DMS 273 (cell line): ENCODE measurements at regions not wholly inside any gene's neighbourhood (a gene's known extent, or its start where the extent isn't known, plus 50 kb on each side); places are given as distances from the start of the nearest gene placed in this dataset.

Source experiments
- DNase-seq: peaks from one replicate; lab custom pipeline; 2025; ENCODE audit not compliant: unreplicated experiment; lab: John Stamatoyannopoulos, UW

DNA sequence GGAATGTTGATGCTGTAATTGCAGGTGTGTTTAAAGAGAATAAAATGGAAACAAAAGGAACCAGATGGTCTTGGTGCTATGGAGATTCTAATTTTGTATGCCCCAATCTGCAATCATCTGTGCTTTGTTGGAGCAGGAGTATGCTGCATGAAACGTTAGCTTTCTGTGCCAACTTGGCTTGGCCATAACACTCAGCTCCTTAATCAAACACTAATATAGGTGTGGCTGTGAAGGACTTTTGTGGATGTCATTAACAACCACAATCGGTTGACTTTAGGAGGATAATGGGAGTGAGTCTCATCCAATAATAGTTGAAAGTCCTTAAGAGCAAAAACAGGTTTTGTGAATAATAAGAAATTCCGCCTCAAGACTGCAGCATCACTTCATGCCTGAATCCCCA, 399.2 kb downstream of the NLGN4X start:
- no peak for DNase-seq

DNA sequence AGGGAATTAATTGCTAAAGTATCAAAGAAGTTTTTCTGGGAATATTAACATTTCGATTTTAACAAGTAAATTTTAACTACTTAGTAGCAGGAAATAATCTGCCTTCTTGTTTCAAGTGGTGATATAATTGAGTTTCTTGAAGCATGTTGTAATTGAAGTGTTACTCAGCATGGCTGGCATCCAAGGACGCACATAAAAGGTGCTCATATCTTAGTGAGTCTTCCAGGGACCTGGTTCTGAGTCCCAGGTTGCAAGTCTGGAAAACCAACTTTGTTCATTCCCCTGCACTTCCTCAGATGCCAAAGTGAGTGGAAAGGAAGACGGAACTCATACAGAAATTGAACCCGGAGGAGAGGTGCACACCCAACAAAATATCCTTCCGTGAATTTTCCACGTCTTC, 399.6 kb downstream of the NLGN4X start:
- no peak for DNase-seq

DNA sequence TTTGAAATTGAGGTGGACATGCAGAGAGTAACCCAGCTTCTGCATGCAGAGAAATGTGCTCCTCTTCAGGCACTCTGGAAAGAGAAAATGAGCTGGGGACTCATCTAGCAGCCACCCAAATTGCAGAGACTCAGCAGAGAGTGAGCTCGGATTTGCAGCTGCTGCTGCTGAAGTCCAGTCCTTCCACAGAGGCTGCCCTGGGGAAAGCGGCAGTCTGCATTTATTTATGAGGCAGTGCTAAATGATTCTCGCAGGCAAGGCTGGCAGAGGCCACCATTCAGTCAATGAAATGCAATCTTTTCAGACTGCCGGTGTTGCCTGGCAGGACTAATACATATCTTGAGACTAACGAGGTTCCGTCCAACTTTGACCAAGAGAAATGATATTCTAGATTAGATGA, 404.8 kb downstream of the NLGN4X start:
- no peak for DNase-seq

DNA sequence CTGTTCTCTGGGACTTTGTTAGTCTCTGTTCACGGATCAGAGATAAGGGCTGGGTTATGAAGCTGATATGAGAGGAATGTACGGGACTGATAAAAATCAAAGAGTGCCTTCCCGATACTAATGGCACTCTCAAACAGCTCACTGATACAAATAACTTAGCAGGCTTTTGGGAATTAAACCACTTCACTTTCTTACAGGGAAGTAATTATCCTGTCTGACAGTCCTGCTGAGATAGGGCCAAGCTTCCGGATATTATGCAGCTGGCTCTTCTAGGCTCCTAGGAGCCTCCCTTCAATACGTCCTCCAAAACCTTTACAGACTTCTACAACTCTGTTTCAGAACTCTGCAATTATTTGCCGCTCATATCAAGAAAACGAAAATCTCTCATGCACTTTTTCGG, 418.0 kb downstream of the NLGN4X start:
- no peak for DNase-seq

DNA sequence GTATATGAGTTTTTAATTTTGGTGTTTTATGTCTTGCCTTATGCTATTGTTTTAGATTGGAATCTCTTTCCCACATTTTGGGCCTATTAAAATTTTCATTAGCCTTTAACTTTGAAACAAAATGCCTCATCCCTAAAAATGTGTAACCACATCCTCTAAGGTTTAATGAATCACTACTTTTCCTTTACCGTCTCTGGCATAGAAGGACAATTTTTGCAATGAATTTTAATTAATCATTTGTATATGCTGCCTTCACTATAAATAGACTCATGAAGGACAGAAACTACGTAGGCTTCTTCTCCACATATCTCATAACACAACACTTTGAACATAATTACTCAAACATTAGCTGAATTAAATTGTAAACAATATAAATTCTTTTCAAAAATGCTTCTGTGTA, 421.5 kb downstream of the NLGN4X start:
- DNase-seq: no peak

DNA sequence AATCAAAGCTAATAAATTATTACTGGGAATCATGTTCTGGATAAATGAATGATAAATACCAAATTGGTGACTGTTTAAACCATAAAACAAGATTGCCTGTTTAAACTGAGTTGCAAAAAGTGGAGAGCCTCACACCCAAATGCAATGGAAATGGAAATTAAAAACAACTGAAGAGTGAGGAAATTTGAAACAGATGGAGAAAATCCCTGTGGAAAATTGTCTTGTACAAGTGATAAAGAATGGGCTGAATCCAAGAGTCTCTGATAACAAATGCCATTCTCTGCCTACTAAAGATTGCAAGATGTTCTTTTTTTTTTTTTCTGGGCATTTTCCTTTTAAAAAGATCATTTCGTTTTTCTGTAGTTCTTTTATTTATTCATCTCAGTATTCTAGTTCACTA, 426.3 kb downstream of the NLGN4X start:
- DNase-seq: no peak

DNA sequence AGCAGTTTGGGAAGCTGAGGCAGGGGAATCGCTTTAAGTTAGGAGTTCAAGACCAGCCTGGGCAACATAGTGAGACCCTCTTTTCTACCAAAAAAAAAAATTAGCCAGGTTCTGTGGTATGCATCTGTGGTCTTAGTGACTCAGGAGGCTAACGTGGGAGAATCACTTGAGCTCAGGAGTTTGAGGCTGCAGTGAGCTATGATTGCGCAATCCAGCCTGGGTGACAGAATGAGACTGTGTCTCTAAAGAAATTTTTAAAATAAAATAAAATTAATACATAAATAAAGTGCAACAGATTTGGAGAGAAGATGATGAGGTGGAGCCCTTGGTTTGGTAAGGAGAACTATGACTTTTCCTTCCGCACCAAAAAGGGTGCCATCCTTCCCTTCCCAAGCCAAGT, 436.9 kb downstream of the NLGN4X start:
- DNase-seq: no peak

DNA sequence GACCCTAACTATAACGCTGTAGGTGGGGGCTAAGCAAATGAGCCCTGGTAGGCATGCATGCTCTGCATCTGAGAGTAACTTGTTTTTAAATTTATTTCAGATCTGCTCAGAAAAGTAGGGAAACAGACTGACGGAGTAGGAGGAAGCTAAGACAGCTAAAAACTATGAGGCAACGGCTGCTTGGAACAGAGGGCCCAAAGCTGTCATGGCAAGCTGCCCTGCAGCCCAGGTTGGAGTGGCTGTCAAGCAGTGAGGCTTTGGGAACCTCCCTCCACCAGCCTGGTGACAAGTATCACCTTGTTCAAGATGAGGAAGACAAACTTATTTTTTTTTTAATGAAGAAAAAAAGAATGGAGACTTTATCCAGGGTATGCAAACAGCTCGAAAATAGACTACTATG, 439.8 kb downstream of the NLGN4X start:
- no peak for DNase-seq

DNA sequence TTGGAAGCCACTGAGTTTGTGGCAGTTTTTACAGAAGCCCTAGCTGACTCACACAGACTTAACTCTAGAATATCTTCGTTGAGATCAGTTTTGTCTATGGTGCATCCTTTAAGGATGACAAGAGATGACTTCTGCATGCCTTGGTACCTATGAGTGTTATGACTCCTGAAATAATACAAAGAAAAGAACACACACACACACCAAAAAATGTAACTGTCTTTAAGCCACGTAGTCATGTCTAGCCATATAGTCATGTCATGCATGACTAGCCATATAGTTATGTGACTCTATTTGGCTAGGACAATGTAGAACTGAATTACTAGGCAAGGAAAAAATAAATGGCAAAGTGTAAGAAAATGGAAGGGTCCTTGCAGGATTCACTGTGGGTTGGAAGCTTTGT, 447.8 kb downstream of the NLGN4X start:
- no peak for DNase-seq

DNA sequence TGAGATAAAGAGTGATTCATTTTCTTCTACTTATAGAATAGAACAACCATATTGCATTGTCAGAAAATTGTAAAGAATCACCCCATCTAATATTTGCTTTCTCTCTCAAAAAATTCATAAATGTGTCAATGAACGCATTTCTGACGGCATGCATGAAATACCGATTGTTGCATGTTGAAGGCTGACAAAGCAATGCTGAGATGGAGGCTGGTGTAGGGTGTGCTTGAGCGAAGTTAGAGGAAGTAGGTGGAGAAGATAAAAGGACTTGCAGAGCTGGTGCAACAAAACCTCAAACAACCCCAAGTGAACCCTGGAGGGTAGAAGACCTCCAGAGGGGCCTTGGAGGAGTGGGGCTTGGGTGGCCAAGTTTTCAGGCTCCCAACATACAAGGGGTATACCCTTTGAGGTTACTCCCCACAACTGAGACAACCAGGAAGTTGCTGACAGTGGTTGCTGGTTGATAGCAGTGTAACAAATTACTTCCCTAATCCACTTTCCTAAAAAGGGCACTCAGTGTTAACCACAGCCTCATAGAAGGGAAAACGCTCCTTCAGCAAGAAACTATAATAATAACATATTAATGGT, 452.7 kb downstream of the NLGN4X start:
- no peak for DNase-seq

DNA sequence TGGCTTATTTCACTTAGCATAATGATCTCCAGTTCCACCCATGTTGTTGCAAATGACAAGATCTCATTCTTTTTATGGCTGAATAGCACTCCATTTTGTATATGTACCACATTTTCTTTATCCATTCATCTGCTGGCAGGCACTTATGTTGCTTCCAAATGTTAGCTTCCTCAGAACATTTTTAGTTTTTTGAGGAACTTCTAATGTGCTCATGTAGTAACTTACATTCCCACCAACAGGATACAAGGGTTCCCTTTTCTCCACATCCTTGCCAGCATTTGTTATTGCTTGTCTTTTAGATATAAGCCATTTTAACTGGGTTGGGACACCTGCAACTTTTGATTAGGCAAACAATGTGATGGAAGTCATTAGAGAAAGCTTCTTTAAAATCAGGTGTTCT, 454.2 kb downstream of the NLGN4X start:
- DNase-seq: no peak

DNA sequence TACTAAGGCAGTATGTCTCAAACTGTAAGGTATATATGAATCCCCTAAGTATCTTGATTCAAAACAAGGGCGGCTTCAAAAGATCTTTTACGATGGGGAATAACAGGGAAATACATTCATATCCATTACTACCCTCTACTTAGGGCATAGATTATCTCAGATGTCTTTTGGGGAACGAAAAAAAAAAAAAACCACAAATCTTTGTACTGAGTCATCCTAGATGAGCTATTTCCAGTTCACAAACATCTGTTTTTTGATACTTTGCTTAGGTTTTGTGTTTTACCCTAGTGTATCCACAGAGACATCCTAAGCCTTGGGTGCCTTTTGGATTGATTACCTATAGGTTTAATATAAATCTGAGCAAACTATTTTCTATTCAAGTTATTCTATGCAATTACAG, 457.2 kb downstream of the NLGN4X start:
- no peak for DNase-seq

DNA sequence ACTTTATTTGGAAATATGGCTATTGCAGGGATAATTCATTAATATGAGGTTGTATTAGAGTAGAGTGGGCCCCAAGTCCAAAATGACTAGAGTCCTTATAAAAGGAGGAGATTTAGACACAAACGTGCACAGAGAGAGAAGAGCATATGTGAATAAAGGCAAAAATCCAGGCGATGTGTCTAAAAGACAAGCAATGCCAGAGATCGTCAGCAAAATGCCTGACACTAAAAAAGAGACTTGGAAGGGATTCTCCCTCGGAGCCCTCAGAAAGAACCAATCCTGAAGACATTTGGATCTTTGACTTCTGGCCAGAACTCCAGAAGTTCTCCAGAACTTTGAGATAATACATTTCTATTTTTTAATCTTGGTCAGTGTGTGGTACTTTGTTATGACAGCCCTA, 472.1 kb downstream of the NLGN4X start:
- no peak for DNase-seq

DNA sequence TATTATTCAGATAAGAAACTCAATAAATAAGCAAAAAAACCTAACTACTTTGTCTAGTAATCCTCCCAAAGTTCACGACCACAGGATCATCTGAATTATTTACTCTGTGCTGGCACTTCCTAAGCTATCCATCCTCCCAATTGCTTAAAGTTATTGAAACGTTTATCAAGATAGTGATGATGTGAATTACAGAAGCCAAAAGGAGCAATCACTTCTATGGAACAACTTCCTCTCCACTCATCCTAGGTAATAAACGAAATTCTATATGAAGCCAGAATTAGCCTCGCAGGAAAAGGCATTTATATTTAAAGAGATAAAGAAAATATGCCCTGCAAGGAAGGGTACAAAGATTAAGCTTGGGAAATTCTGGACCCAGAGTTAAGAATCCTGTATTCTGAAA, 475.4 kb downstream of the NLGN4X start:
- DNase-seq: no peak

DNA sequence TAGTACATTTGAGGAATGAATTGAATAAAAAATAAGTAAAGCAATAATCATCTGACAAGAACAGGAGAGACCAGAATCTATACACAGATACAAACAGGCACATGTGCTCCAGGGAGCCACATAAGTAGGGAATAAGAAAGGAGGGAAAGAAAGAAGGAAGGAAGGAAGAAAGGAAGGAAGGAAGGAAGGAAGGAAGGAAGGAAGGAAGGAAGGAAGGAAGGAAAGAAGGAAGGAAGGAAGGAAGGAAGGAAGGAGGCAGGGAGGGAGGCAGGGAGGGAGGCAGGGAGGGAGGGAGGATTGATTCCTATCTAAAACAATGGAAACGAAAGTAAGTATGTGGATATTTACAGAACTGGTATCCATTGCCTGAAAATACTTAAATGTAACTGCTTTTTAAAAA, 475.8 kb downstream of the NLGN4X start:
- no peak for DNase-seq

DNA sequence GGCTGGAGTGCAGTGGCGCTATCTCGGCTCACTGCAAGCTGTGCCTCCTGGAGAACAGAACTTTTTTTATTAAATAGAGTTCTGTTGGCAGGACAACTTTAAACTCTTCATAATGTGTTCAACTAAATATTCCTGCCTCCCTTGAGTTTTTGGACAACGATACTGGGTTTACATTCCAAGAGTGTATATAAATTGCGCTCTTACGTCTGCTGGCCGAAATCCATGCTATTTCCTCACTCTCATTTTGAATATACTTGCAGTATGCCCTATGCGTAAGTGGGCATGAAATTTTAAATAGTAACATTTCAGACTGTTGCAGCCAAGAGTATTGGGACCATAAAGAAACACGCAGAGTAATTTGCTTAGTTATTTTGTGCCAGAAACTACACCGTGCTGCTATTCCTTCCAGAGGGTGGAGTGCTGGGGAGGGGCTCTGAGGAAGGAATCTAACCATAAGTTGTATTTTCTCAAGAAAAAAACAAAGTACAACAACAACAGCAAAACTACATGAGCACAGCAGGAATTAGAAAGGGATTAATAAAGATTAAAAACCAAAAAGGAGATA, 480.0 kb downstream of the NLGN4X start:
- DNase-seq: no peak

DNA sequence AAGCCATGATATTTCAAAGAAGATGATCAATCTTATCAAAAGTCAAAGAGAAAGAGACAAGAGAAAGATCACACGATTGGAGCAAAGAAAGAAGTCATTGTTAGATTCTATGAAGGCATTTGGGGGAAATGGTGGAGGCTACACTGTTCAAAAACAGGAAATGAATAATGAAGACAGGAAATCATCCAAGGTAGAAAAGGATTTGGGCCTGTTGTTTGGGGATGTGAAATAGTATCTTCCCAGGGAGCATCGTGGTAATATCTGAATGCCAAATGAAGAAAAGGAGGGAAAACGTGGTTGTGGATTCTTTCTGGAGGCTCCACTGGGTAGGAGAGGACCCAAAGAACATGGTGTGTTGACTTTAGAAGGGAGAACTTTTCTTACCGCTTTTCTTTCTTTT, 482.4 kb downstream of the NLGN4X start:
- DNase-seq: no peak

DNA sequence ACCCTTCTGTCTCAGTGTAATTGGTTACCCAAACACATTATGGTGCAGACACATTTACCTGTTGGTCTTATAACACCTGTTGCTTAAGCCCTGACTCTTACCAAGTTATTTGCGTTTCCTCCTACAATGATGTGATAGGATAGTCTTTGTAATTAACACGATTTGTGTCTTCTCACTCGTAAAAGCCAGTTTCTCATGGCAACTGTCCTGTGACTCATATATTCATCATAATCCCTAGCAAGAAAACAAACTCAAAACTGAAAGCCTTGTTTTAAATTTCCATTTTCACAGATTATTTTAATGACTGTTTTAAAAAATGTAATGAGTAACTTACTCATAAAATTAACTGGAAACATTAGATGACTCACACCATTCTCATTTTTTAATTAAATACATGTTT, 495.2 kb downstream of the NLGN4X start:
- no peak for DNase-seq

DNA sequence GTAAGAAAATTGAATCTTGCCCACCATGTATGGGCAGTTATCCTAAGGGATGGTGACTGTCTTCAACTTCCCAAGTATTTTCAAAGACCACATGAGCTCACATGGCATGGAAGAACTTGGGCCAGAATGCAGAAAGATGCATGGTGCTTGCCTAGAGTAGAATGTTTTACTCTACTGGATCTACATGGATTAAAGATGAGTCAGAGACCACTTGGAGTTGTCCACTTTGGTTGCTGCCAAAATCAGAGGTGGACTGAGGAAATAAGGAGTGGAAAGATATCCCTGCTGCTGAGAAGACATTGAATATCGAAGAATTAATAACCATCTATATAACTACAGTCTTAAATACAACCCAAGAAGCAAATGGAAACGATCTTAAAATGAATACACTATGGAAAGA, 498.1 kb downstream of the NLGN4X start:
- DNase-seq: no peak

DNA sequence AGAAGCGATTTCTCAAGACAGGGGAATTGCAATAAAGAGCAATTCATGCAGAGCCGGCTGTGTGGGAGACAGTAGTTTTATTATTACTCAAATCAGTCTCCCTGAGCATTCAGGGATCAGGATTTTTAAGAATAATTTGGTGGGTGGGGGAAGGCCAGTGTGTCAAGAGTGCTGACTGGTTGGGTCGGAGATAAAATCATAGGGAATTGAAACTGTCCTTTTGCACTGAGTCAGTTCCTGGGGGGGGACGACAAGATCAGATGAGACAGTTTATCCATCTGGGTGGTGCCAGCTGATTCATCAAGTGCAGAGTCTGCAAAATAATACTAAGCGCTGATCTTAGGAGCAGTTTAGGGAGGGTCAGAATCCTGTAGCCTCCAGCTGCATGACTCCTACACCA, 502.4 kb downstream of the NLGN4X start:
- no peak for DNase-seq

DNA sequence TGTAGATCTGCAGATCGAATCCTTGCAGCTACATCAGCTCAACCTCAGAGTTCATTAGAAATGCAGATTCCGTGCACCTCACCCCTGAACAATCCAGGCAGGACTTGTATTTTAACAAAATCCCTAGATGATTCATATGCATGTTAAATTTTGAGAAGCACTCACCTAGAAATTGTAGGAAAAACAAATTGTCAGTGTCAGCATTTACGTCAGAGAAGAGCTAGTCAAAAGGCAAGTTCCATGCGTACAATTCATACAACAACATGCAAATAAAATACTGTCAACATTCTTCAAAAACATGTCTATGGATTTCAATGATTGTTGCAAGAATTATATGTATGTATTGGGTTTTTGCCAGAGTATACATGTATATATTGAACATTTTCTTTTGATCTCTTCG, 504.5 kb downstream of the NLGN4X start:
- no peak for DNase-seq

DNA sequence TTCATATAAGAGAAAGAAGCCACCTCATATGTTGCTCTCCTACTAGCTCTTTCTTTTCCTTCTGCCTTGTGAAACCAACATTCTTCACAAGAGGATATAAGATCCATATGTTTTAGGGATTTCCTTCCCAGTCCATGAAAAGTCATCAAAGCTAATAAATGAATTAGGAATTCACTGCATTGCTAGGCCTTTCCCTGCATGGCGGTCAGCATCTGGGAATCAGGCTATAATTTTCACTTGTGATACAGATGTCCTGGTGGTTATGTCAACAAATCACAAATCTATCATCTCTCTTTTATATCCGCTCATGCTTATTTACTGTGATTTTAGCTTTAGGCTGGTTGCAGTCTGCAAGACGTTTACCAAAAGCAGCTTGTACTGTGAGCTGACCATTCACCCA, 510.0 kb downstream of the NLGN4X start:
- DNase-seq: no peak

DNA sequence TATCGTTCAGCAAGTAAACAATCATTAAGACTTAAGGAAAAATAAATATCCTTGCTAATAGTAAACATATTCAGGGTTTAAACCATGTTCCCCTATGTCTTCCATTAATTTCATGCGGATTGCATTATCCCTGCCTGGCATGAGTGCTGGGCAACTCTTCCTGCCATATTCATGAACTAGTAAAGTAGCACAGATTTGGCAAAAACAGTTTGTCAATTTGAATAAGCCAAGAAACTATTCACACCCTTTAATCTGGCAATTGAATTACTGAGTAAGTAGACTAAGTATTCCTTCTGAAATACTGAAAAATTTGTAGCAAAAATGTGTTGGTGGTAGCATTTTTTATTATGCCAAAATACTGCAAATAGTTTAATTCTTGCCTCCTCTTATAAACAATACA, 512.0 kb downstream of the NLGN4X start:
- no peak for DNase-seq

DNA sequence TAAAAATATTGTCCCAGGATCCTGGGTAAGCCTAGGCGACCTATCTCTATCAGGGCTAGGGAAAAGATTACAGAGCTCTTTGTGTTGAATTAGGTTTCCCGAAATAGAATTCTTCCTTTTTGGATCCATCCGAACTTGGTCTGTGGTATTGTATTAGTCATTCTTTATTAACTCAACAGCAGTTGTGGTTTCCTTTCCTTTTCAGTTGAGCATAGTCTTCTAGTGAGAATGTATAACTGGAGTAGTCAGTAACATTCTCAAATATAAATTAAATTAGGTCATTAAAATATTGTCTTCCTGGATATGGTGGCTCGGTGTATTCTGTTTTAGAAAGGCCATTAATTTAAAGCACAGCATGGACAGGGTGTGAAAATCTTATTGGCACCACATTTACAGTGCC, 520.4 kb downstream of the NLGN4X start:
- no peak for DNase-seq
